GM18508 (cell line): ENCODE measurements at regions not wholly inside any gene's neighbourhood (a gene's known extent, or its start where the extent isn't known, plus 50 kb on each side); places are given as distances from the start of the nearest gene placed in this dataset.

ENCODE experiments used
- ATAC-seq: cut with Tn5 transposase; IDR thresholded peaks from one replicate; pipeline ENCODE4 v1.9.1; 2021; ENCODE audit warnings: moderate number of reproducible peaks; ENCODE audit not compliant: insufficient read depth, unreplicated experiment

DNA sequence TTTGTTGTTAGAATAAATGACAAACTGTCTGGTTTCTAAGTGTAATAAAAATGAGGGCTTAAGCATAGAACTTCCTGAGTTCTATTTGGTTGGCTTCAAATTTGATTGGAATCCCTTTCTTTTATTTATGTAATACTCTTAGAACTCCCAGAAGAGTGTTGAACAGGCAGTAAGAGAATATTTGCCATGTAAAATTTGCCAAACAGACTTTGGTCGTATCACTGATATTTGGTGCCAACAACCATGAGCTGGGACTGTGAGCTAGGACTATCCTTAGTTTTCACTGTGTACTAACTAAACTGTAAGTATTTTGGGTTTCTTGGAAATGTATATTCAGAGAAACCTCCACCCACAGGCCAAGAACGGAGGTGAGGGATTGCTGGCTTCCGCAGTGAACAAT is 971.2 kb upstream of the SOX9 start:
- no peak for ATAC-seq

DNA sequence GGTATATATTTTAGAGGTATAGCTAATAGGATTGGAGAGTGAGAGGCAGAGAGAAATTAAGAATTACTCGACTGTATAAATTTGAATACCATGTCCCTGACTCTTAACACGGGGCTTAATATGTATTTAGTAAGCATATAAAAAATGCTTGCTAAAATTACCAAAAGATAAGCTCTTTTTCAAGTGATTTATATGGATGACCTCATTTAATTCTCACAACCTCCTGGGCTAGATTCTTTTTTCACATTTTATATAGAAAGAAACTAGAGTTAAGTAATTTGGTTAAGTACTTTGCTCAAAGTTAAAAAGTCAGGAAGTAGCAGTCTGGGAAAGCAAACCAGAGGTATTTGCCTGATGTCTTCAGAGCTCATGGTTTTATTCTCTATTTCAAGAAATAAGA is 963.5 kb upstream of the SOX9 start:
- ATAC-seq: no peak

DNA sequence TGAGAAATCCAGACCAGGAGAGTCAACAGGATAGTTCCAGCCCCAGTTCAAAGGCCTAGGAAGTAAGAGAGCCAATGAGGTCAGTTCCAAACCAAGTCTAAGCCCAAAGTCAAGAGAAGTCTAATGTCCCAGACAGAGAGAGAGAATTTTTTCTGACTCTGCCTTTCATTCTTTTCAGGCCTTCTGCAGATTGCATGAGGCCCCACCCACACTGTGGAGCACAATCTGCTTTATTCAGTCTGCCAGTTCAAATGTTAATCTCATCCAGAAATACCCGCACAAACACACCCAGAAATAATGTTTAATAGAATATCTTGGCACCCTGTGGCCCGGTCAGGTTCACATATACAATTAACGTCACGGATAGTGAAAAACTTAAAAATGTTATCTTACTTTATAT is 962.4 kb upstream of the SOX9 start:
- ATAC-seq: no peak

DNA sequence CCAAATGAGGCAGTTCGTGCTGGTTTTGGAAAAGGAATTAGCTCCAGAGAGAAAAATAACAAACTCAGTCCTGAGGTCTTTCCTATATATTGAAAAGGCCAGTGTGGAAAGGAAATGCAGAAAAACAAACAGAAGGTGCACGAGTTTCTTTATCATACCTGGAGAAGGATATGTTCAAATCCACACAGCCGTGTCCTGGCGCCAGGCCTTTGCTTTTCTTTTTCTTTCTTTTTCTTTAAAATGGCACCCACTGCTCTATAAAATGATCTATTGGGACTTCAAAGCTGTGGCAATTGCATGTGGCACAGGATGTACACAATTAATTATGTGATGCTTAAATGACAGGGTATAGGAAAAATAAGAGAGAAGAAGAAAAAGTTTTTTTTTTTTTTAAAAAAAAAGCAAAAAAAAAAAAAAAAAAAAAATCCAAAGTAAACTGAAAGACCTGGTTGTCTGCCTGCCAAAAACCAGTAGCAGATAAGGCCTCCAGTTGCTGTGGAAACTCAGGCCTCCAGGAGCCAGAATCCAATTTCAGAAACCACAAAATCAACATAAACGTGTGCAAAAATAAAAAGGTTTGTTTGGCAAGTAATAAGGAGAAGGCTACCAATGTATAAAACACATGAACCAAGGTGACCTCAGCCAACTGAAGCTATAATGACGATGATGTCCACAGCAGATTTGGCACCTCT is 957.6 kb upstream of the SOX9 start:
- ATAC-seq: no peak

DNA sequence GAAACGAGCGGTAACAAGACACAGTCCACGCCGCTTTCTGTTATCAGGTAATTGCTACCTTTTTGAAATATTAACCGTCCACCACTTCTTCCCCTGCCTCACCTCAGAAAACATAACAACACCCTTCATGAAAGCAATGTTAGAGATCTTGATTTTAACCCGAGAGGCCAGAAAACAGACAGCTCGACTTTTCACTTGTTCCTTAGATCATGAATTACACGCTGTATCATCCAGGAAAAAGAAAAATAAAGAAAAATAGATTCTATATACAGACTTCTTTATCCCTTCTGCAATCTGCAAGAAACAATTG is 957.1 kb upstream of the SOX9 start:
- no peak for ATAC-seq

DNA sequence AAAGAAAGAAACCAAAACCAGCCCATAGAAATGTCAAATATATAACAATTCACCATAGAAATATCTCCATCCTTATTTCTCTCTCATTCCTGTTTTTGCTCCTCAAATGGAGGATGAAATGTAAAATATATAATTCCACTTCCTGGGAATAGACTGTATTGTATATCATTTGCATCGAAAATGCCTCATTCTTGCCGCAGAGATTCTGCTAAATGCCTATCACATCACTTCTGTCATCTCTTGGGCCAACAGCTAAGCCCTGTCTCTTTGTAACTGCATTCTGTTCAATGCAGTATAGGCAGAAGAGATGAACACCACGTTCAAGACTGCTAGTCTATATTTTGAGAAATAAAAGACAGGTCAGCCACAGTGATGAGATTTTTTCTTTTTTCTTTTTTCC is 956.3 kb upstream of the SOX9 start:
- no peak for ATAC-seq

DNA sequence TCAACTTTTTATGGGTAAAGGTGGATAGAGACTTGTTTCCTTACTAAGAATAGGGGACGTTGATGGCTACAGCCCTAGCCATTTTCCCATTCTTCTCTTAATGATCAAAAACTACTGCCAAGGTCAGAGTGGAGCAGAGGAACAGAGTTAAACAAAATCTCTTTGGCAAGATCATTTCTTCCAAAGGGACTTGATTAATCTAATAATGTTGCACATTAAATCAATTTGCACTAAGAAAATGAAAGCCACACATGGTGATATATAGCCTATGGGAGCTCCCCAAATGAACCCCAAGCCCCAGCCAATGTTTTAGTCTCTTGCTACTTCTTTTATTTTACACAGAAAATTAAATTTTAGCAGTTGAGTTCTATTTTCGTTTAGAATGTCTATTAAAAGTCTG is 954.5 kb upstream of the SOX9 start:
- no peak for ATAC-seq

DNA sequence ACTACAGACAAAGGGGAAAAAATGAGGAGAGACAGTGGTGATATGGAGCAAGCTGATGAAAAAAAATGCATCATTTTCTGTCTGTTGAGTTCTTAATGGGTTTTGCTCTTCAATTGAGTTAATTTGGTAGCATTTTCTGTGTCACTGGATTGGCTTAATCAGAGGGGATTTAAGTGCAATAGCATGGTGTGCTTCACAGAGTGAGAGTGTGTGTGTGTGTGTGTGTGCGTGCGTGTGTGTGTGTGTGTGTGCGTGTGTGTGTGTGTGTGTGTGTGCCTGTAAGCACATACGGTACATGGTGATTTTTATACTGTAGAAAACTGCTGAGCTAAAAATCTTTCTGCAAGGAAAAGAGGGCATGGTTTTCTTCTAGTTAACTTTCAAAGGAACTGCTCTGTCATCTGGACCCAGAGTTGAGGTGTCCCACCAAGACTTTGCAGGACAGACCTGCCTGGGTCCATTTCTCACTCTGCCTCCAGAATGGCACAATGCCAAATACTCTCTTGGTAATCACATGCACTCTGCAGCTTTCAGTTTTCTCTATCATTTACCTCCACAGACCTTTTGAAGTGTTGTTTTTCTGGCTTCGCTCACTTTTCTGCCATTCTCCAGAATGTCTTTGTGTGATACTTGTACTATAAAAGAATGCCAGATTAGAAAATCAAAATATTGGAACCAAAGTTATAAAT is 952.6 kb upstream of the SOX9 start:
- no peak for ATAC-seq

DNA sequence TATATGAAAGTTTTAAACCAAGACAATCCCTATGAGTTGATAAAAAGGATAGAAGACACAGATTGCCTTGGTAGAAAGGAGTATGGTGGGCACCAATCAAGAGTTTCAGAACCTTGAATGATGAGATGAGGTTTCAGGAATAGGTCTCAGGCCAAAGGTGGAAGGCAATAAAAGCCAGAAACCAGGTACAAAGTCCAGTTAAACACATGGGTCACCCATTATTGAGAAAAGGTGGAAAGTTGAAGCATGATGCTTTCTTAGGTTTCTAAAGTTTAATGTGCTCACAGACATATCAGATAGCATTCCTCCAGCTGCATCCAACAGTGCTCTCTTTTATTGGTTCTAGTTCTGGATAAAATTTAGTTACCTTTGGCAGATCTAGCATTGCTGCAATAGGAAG is 950.8 kb upstream of the SOX9 start:
- ATAC-seq: no peak

DNA sequence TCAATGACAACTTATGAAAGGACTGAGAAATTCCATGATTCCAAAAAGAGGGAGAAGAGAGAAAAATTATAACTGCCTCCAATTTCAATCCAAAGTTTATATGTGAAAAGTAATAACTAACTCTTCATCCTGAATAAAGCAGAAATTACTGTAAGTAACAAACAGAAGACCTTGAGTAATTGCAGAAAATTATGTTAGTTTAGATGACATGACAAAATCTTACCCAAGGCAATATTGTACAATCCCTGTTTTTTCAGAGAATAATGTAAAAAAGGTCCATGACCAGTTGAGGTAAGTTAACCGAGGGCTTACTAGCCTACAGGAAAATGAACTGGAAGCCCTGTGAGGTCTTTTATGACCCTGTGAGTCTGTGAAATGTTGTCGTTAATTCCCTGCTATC is 949.5 kb upstream of the SOX9 start:
- ATAC-seq: no peak

DNA sequence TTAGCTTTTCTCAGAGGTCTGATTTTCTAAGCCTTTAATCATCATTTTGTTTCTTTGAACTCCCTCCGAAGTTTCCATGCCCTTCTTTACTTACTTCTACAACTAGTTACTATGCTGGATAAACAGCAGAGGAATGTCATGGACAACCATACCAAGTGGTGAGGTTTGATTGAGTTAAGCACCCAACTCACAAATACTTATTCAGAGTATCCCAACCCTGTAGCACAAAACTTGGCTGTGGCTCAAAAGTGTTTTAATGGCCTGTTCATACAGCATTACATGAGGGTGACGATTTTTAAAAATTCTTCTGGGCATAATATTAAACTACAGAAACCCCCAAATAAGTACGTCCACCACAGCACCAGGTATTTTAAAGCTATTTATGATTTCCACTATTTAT is 946.8 kb upstream of the SOX9 start:
- ATAC-seq: no peak

DNA sequence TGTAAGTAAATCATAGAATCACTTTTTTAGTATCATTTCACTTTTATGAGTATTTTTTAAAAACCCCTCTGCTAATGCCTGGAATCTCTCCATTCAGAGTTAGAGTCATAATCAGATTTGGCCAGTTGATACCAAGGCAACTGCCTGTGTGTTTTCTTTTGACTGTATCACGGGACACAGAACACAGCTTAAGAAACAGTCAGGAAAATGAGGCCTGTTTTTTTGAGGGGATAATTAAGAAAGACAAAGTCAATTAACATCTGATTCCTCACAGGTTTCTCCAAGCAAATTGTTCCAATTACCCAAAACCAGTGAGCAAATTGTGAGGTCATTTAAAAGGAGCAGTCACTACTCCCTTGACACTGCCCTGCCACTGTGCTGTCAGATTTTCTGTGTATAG is 944.5 kb upstream of the SOX9 start:
- no peak for ATAC-seq

DNA sequence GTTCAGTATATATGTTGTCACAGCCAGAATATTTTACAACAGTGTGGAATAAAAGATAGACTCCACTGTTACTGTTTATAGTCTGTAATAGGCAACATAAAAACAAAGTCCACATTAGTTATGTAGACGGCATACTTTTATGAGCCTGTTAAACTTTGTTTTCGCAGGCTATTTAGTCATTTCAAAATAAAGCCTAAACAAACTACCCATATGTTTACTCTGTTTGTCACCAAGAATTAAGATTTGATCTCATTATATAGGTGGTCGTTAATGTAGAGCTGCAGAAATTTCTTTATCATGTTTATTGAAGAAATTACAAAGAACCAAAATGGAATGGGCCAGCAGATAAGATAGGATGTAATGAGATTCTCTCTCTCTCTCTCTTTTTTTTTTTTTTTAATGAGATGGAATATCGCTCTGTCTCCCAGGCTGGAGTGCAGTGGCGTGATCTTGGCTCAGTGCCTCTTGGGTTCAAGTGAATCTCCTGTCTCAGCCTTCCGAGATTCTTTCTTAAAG is 943.8 kb upstream of the SOX9 start:
- no peak for ATAC-seq

DNA sequence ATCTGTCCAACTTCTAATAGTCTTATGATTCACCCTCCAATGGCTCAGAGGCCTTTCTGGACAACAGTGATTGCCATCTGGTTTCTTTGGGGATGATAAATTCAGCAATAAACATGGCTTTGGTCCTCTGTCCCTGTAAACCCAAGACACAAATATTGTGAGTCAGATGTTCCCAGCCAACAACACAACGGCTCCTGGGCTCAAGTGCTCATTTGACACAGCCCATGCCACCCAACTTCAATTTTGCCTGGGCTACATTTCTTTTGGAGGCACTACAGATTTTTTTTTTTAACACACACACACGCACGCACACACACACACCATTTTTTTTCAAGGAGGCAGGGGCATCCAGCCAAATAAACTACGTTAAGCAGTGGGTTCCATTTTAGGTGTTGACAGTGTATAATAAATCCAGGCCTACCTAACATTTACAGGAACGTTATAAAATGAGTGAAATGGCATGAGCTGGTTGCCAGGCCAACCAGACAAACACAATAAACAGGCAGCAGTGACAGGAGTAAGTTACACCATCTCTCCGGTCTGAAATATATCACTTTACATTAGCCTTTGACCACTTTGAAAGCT is 939.9 kb upstream of the SOX9 start:
- ATAC-seq: no peak

DNA sequence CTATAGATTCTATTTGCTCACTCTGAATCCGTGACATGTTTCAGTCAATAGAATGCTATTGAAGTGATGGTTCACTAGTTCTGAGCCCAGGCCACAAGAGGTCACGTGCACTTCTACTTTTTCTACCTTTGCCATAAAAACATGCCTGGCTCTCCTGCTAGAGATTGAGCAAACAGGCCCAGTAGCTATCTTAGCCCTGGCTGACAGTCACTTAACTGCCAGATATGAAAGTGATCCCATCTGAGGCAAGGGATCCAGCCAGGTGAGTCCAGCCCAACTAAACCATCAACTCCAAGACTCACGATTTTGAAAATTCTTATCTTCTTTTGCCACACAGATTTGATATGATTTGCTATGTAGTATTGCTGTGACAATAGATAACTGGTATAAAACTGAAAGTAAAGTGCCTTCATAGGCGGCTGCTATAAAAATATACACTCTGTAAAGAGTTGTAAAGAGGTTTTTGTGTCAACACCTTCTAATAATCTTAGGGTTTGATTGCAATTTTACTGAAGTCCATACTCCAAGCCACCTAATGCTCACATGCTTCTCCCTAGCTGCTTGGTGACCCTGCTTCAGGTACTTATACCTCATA is 937.7 kb upstream of the SOX9 start:
- no peak for ATAC-seq

DNA sequence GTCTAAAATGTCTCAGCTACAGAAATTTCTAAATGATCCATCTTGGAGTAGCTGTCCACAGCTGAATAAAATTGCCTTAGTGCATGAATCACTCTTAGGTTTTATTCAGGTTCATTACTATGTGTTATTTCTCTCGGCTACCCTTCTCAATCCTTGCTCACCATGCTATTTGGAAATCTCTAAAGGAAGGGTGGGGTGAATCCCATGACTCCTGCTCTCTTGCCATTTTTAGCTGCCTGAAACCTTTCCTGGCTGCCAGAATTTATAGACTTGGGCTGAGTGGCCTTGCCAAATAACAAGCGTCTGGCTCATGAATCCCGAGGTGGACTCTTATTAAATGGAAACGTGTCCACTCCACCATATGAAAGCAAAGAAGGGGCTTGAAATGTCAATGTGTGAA is 936.1 kb upstream of the SOX9 start:
- no peak for ATAC-seq

DNA sequence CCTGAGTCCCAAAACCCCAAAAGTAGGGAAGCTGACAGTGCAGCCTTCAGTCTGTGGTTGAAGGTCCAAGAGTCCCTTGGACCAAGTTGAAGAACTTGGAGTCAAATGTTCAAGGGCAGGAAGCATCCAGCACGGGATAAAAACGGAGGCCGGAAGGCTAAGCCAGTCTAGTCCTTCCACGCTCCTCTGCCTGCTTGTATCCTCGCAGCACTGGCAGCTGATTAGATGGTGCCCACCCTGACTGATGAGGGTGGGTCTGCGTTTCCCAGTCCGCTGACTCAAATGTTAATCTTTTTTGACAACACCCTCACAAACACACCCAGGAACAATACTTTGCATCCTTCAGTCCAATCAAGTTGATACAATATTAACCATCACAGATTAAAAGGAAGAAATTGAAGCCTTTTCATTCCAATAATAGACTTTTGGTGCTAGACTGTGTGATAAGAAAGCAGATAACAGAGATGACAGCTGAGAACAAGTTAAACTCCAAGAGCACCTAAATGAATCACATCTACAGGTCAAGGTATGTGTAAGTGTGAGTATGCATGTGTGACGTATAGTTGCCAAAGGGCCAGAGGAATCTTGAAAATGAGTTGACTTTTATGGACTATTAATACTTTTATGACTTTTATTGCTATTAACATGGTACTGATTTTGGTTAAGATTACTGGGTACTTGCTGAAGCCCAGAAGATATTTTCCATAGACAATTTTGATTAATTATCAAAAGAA is 933.5 kb upstream of the SOX9 start:
- ATAC-seq: no peak

DNA sequence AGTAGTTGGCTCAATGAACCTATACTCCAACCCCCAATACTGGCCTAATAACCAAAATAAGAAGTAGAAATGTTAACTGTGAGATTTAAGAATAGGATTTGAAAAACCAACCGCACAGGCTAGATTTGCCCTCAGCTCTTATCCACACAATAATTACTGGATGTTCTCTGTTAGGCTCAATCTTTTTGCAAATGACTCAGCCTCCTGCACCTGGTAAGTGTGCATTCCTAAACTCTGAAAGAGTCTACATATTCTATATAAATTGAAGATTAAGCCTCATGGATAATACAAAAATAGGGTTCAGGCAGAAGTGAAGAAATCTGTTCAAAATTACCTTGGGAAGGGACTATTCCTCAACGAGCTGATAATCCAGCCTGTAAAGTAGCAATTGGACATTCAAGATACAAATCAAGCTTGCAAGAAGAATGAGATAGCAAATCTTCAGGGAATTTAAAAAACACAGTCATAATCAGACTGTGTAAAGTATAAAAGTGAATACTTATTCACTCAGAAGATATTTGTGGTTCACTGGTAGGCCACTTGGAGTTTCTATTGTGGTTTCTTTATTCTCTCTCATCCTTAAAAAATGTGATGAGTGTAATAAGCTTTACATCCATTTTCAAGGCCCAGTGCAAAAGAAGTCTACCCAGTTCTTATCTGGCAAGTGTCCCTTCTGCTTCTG is 931.9 kb upstream of the SOX9 start:
- no peak for ATAC-seq

DNA sequence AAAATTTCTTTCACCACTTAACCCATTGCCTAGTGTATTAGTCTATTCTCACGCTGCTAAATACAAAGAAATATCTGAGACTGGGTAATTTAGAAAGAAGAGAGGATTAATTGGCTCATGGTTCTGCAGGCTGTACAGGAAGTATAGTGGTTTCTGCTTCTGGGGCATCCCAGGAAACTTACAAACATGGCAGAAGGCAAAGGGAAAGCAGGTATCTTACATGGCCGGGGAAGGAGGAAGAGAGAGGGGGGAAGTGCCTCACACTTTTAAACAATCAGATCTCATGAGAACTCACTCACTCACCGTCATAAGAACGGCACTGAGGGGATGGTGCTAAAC is 931.4 kb upstream of the SOX9 start:
- ATAC-seq: no peak

DNA sequence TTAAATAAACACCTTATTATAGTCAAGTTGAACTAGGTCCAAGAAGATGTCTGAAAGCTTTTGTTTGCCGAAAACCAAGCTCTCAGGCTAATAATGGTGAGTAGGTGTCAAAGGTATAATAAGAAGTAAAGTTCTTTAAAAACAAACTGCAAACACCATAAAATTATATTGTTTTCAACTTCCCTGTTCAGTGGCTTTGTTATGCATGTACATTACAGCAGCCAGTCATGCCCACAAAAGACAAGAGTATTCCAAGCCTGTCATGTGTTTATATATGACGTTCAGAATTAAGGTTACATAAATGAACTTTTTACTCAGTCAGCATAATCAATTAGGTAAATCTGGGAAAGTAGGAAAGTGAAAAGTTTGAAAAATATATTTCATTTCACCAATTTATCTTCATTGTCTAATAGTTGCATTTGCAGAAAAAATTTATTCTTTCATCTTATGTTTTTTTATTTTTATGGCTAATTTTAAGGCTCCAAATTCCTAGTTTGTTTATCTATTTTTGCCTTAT is 928.7 kb upstream of the SOX9 start:
- ATAC-seq: no peak
